H1 (cell line): ENCODE measurements at regions not wholly inside any gene's neighbourhood (a gene's known extent, or its start where the extent isn't known, plus 50 kb on each side); places are given as distances from the start of the nearest gene placed in this dataset.

Experiments used
- CTCF ChIA-PET: fragments of 300-600 bp; sonication (Branson Sonifier 250); formaldehyde crosslinking; loops from one replicate; lab custom pipeline; 2021; ENCODE audit not compliant: partially characterized antibody; lab: Charles Lee
- POLR2A ChIA-PET: fragments of 300-600 bp; sonication (Branson Sonifier 250); formaldehyde crosslinking; loops from one replicate; lab custom pipeline; 2021; ENCODE audit warnings: inconsistent platforms; ENCODE audit not compliant: partially characterized antibody; lab: Charles Lee
- DNase-seq, 2 experiments: peaks; one replicate each; pipeline versions ENCODE4 v3.0.0 to v3.0.0-alpha.2; 2010 to 2022; ENCODE audit warnings: low spot score in 2 of 2, low read depth in 1 of 2, mixed read lengths in 1 of 2
- FAIRE-seq: peaks from 2 replicates; lab custom pipeline; 2011; peaks lifted over from hg19 to GRCh38; lab: Jason Lieb, UNC
- H2AFZ ChIP-seq: 2 replicates; pipeline ENCODE4 v1.8.1; 2012; ENCODE audit warnings: low read length, inconsistent platforms
- H2AK5ac ChIP-seq: 2 replicates; pipeline ENCODE4 v1.6.1; 2013; ENCODE audit warnings: low read depth, low read length
- H2BK120ac ChIP-seq: replicated peaks from 2 replicates; pipeline ENCODE3; 2013; ENCODE audit warnings: low read depth, low read length, inconsistent platforms
- H2BK12ac ChIP-seq: 2 replicates; pipeline ENCODE4 v1.6.1; 2013; ENCODE audit warnings: low read depth, low read length
- H2BK15ac ChIP-seq: 2 replicates; pipeline ENCODE4 v1.6.1; 2013; ENCODE audit warnings: low read length
- H2BK20ac ChIP-seq: 2 replicates; pipeline ENCODE4 v1.6.1; 2013; ENCODE audit warnings: low read length
- H2BK5ac ChIP-seq: 2 replicates; pipeline ENCODE4 v1.6.1; 2013; ENCODE audit warnings: low read depth, low read length
- H3K14ac ChIP-seq: 2 replicates; pipeline ENCODE4 v1.6.1; 2013; ENCODE audit warnings: inconsistent platforms; ENCODE audit not compliant: insufficient read length
- H3K18ac ChIP-seq: 2 replicates; pipeline ENCODE4 v1.6.1; 2013; ENCODE audit warnings: low read length; ENCODE audit errors: extremely low read depth
- H3K23ac ChIP-seq: 2 replicates; pipeline ENCODE4 v1.6.1; 2013; ENCODE audit warnings: inconsistent platforms; ENCODE audit not compliant: insufficient read length
- H3K23me2 ChIP-seq: 2 replicates; pipeline ENCODE4 v1.6.1; 2013; ENCODE audit warnings: low read depth, low read length
- H3K27ac ChIP-seq: 2 replicates; pipeline ENCODE4 v1.6.1; 2011; ENCODE audit warnings: low read depth, low read length, inconsistent platforms
- H3K27me3 ChIP-seq, 4 experiments: replicated peaks in 1 of 4; 1 replicate in 1 of 4; 2 replicates in 3 of 4; pipeline versions ENCODE4 v1.6.1 to v1.8.1; 2011 to 2013; ENCODE audit warnings: low read length in 3 of 4, mild to moderate bottlenecking in 3 of 4, inconsistent platforms in 2 of 4, mixed read lengths in 2 of 4, moderate library complexity in 1 of 4; ENCODE audit not compliant: control insufficient read depth in 3 of 4, insufficient read depth in 3 of 4; ENCODE audit errors: extremely low read depth in 1 of 4
- H3K36me3 ChIP-seq, 4 experiments: 2 replicates each; pipeline versions ENCODE4 v1.6.1 to v1.8.1; 2011 to 2013; ENCODE audit warnings: mild to moderate bottlenecking in 4 of 4, low read length in 3 of 4, moderate library complexity in 2 of 4, control low read depth in 1 of 4, inconsistent platforms in 1 of 4; ENCODE audit not compliant: insufficient read depth in 4 of 4, control insufficient read depth in 2 of 4
- H3K4ac ChIP-seq: replicated peaks from 2 replicates; pipeline ENCODE3; 2013; ENCODE audit warnings: low read length, low read depth, mixed read lengths, inconsistent platforms; ENCODE audit not compliant: insufficient read length
- H3K4me1 ChIP-seq, 4 experiments: replicated peaks in 1 of 4; 1 replicate in 1 of 4; 2 replicates in 3 of 4; pipeline versions ENCODE4 v1.6.1 to v1.8.1; 2011 to 2013; ENCODE audit warnings: low read length in 3 of 4, inconsistent platforms in 2 of 4, mixed read lengths in 1 of 4; ENCODE audit not compliant: insufficient read depth in 4 of 4, control insufficient read depth in 3 of 4
- H3K4me2 ChIP-seq, 2 experiments: 2 replicates each; pipeline versions ENCODE4 v1.6.1 to v1.8.1; 2011 to 2013; ENCODE audit warnings: low read depth in 2 of 2, low read length in 2 of 2, control low read depth in 1 of 2, inconsistent platforms in 1 of 2, mild to moderate bottlenecking in 1 of 2; ENCODE audit not compliant: insufficient read depth in 1 of 2
- H3K4me3 ChIP-seq, 4 experiments: fragments of 200-600, 300-600 bp in 1 of 4; sonication (generic), shearing (Covaris generic), sonication (Bioruptor Twin) in 1 of 4; 2 replicates each; pipeline versions ENCODE4 v1.5.1 to v1.8.1; 2011 to 2016; ENCODE audit warnings: low read length in 4 of 4, low read depth in 3 of 4, control low read depth in 2 of 4, inconsistent platforms in 2 of 4, mild to moderate bottlenecking in 2 of 4, mixed read lengths in 1 of 4, moderate library complexity in 1 of 4; ENCODE audit not compliant: insufficient read depth in 2 of 4; ENCODE audit errors: extremely low read depth in 1 of 4
- H3K56ac ChIP-seq: replicated peaks from 2 replicates; pipeline ENCODE3; 2013; ENCODE audit warnings: low read depth, mild to moderate bottlenecking, mixed read lengths, low read length, inconsistent platforms; ENCODE audit not compliant: insufficient read length
- H3K79me1 ChIP-seq: 2 replicates; pipeline ENCODE4 v1.6.1; 2013; ENCODE audit warnings: low read depth, low read length, control low read depth
- H3K79me2 ChIP-seq, 2 experiments: 2 replicates each; pipeline versions ENCODE4 v1.6.1 to v1.8.1; 2012 to 2013; ENCODE audit warnings: low read length in 2 of 2, mild to moderate bottlenecking in 2 of 2, inconsistent platforms in 1 of 2; ENCODE audit not compliant: insufficient read depth in 2 of 2, control insufficient read depth in 1 of 2
- H3K9ac ChIP-seq, 4 experiments: replicated peaks in 1 of 4; 1 replicate in 1 of 4; 2 replicates in 3 of 4; pipeline versions ENCODE4 v1.6.1 to v1.8.1; 2011 to 2013; ENCODE audit warnings: low read depth in 3 of 4, low read length in 3 of 4, control low read depth in 2 of 4, mild to moderate bottlenecking in 2 of 4, moderate library complexity in 2 of 4, inconsistent platforms in 1 of 4; ENCODE audit errors: extremely low read depth in 1 of 4
- H3K9me3 ChIP-seq, 2 experiments: 2 replicates each; pipeline versions ENCODE4 v1.6.1 to v1.8.1; 2012 to 2013; ENCODE audit warnings: mild to moderate bottlenecking in 2 of 2, moderate library complexity in 2 of 2, control low read depth in 1 of 2, inconsistent platforms in 1 of 2, low read depth in 1 of 2, low read length in 1 of 2, mixed read lengths in 1 of 2; ENCODE audit not compliant: insufficient read depth in 2 of 2
- H4K20me1 ChIP-seq, 2 experiments: replicated peaks in 1 of 2; 2 replicates each; pipeline versions ENCODE3 to v1.8.1; 2011 to 2013; ENCODE audit warnings: inconsistent platforms in 2 of 2, low read length in 2 of 2, mild to moderate bottlenecking in 1 of 2; ENCODE audit not compliant: insufficient read depth in 2 of 2, control insufficient read depth in 1 of 2
- H4K5ac ChIP-seq: 2 replicates; pipeline ENCODE4 v1.6.1; 2013; ENCODE audit warnings: low read length, low read depth, mixed read lengths, inconsistent platforms; ENCODE audit not compliant: insufficient read length
- H4K8ac ChIP-seq: 2 replicates; pipeline ENCODE4 v1.8.0; 2013; ENCODE audit warnings: mild to moderate bottlenecking, moderate library complexity, low read length, inconsistent platforms; ENCODE audit not compliant: insufficient read depth; ENCODE audit errors: extremely low read depth
- H4K91ac ChIP-seq: replicated peaks from 2 replicates; pipeline ENCODE3; 2013; ENCODE audit warnings: low read length, mixed read lengths, inconsistent platforms; ENCODE audit not compliant: insufficient read length
- CEBPB ChIP-seq: IDR thresholded peaks from 2 replicates; pipeline ENCODE4 v1.6.1; 2012; ENCODE audit warnings: low read depth, low read length
- POU5F1 ChIP-seq: IDR thresholded peaks from 2 replicates; pipeline ENCODE4 v1.6.1; 2011; ENCODE audit warnings: low read depth, mild to moderate bottlenecking, low read length, moderate library complexity
- RXRA ChIP-seq: IDR thresholded peaks from 2 replicates; pipeline ENCODE4 v1.6.1; 2011; ENCODE audit warnings: low read depth, mild to moderate bottlenecking, low read length, moderate library complexity; ENCODE audit not compliant: insufficient read depth
- SP2 ChIP-seq: IDR thresholded peaks from 2 replicates; pipeline ENCODE4 v1.6.1; 2012; ENCODE audit warnings: mild to moderate bottlenecking, low read length, inconsistent platforms
- SRF ChIP-seq: IDR thresholded peaks from 2 replicates; pipeline ENCODE4 v1.6.1; 2011; ENCODE audit warnings: mild to moderate bottlenecking, low read depth, low read length, moderate library complexity
- USF2 ChIP-seq: IDR thresholded peaks from 2 replicates; pipeline ENCODE4 v1.6.1; 2011; ENCODE audit warnings: low read length, improper control_type of control experiment
- WGBS, 2 experiments: shearing (Covaris generic) in 1 of 2; methylation state at CpG; one replicate each; pipeline versions ENCODE4 v1.1.6 to v1.1.7; 2013 to 2015; ENCODE audit warnings: low lambda C conversion rate in 2 of 2, mixed read lengths in 2 of 2, inconsistent platforms in 1 of 2, low coverage in 1 of 2, missing lambda C conversion rate in 1 of 2; ENCODE audit not compliant: insufficient replicate concordance in 2 of 2, insufficient coverage in 1 of 2, insufficient read length in 1 of 2; ENCODE audit errors: extremely low coverage in 1 of 2, missing lambda C conversion rate in 1 of 2; 5-methylcytosine and 5-hydroxymethylcytosine counted together

- peak overlapping the region; percentile 17; the same call in 1 of the 2 replicates for H2BK12ac ChIP-seq
- no peaks in the 10 kb centered on the region for H3K23me2 ChIP-seq
- no peaks in the 10 kb centered on the region for H3K9me3 ChIP-seq
- ChIA-PET POLR2A (interaction anchor here (0.7 to 2.5 kb wide), 2 partner anchors 8 to 93 kb away, joined by 3 to 7 read pairs; no protein-coding TSS in a partner anchor), CTCF (interaction anchor here (0.7 to 7.4 kb wide), 12 partner anchors 8 to 292 kb away, joined by 3 to 61 read pairs (median 6); no protein-coding TSS in a partner anchor)
- TF ChIP-seq USF2, result no peak
- no peak for TF ChIP-seq SP2
- no peak for TF ChIP-seq SRF
- TF ChIP-seq RXRA, result no peak
- TF ChIP-seq CEBPB, result peak; percentile 63; the same call in 1 of the 2 replicates
- no peak for TF ChIP-seq POU5F1
- H2AK5ac ChIP-seq, result no peak overlapping the region
- no peak overlapping the region for H3K9ac ChIP-seq
- H3K23ac ChIP-seq, result no peak overlapping the region
- H2BK15ac ChIP-seq, result no peak overlapping the region
- no peak overlapping the region for H3K14ac ChIP-seq
- H3K4me3 ChIP-seq, result no peak overlapping the region
- H2BK5ac ChIP-seq, result no peak overlapping the region
- H3K27ac ChIP-seq, result no peak overlapping the region
- 88% methylated on average over 24 of the region's 24 CpGs; no CpG with 5 or more reads in 1 of the 2 experiments for WGBS, 2 experiments
- H3K56ac ChIP-seq, result no peak overlapping the region
- H2BK20ac ChIP-seq, result no peak overlapping the region
- no peaks in the 10 kb centered on the region for H3K79me1 ChIP-seq
- no peaks in the 10 kb centered on the region for H3K27me3 ChIP-seq
- H2AFZ ChIP-seq, result no peak overlapping the region
- H3K18ac ChIP-seq, result no peak overlapping the region
- H4K91ac ChIP-seq, result no peak overlapping the region
- no peak overlapping the region for H2BK120ac ChIP-seq
- H3K4me1 ChIP-seq, result peaks cover 0 to 6% (median 2%) of the 10 kb centered on the region in 4 experiments; a peak in 2 of 7 replicates
- peak overlapping the region; percentile 69 for H4K8ac ChIP-seq
- no peak overlapping the region for H4K5ac ChIP-seq
- H3K4ac ChIP-seq, result no peak overlapping the region
- H3K79me2 ChIP-seq, result no peaks in the 10 kb centered on the region
- FAIRE-seq (no peak), DNase-seq (no peak)
- H3K4me2 ChIP-seq, result no peak overlapping the region
- H3K36me3 ChIP-seq, result no peaks in the 10 kb centered on the region
- no peaks in the 10 kb centered on the region for H4K20me1 ChIP-seq
Observed at GRCh38 chr20:50283922-50284810, 93.5 kb downstream of the CEBPB start.
